ENCODE measurements at regions not wholly inside any gene's neighbourhood (a gene's known extent, or its start where the extent isn't known, plus 50 kb on each side); places are given as distances from the start of the nearest gene placed in this dataset.

GRCh38 chrX:131729295-131729694 is 185.4 kb downstream of the OR13H1 start:
- Histone ChIP-seq H3K9me3 (ENCODE audit: severe bottlenecking) (no peaks in the 10 kb centered on the region), H3K36me3 (no peaks in the 10 kb centered on the region; the same call in 1 of the 2 replicates), H3K4me3 (ENCODE audit: low read depth, low read length) (peak overlapping the region; percentile 57), H3K27ac (peak overlapping the region; percentile 94), H3K27me3 (ENCODE audit: insufficient read depth, low read depth, severe bottlenecking) (no peaks in the 10 kb centered on the region)
- TF ChIP-seq CTCF (IDR thresholded peaks at IDR 0.05; ENCODE audit: low read depth, low read length) = peak; percentile 52; the same call in 1 of the 2 replicates
- peak; percentile 92 for DNase-seq

GRCh38 chrX:131734621-131735020 is 190.7 kb downstream of the OR13H1 start:
- DNase-seq = no peak
- Histone ChIP-seq H3K4me3 (ENCODE audit: low read depth, low read length) (no peak overlapping the region), H3K27me3 (ENCODE audit: insufficient read depth, low read depth, severe bottlenecking) (no peaks in the 10 kb centered on the region)

GRCh38 chrX:131735127-131735526 is 191.3 kb downstream of the OR13H1 start:
- TF ChIP-seq CTCF (IDR thresholded peaks at IDR 0.05; ENCODE audit: low read depth, low read length) = no peak
- H3K36me3 ChIP-seq = no peaks in the 10 kb centered on the region; the same call in 1 of the 2 replicates
- H3K4me3 ChIP-seq (ENCODE audit: low read depth, low read length) = no peak overlapping the region
- no peaks in the 10 kb centered on the region for H3K9me3 ChIP-seq (ENCODE audit: severe bottlenecking)
- no peaks in the 10 kb centered on the region for H3K27me3 ChIP-seq (ENCODE audit: insufficient read depth, low read depth, severe bottlenecking)
- no peak overlapping the region for H3K27ac ChIP-seq
- DNase-seq = no peak

More at GRCh38 chrX:131734621-131735020, 190.7 kb downstream of the OR13H1 start:
- no peak for TF ChIP-seq CTCF (IDR thresholded peaks at IDR 0.05; ENCODE audit: low read depth, low read length)
- no peak overlapping the region for H3K27ac ChIP-seq
- no peaks in the 10 kb centered on the region; the same call in 1 of the 2 replicates for H3K36me3 ChIP-seq
- H3K9me3 ChIP-seq (ENCODE audit: severe bottlenecking) = no peaks in the 10 kb centered on the region

DNA sequence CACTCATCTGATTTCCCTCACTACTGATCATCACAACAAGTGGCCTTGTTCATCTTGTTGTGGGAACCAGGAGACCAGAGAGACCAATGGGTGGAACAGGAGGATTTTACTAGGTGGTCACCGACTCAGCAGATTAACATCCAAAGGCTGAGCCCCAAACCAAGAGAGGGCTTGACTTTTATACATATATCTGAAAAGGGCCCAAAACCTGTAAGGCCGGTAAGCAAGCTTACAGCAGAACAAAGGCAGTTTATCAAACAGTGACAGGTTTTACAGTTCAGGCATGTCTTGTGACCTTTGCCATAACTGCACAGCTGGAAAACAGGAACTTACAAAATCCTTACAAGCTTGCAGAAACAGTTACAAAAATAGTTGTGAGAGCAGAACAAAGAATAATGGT is 195.9 kb downstream of the OR13H1 start:
- DNase-seq = no peak
- no peak for TF ChIP-seq CTCF (IDR thresholded peaks at IDR 0.05; ENCODE audit: low read depth, low read length)
- Histone ChIP-seq H3K4me3 (ENCODE audit: low read depth, low read length) (no peak overlapping the region), H3K27ac (no peak overlapping the region), H3K27me3 (ENCODE audit: insufficient read depth, low read depth, severe bottlenecking) (no peaks in the 10 kb centered on the region), H3K36me3 (no peaks in the 10 kb centered on the region), H3K9me3 (ENCODE audit: severe bottlenecking) (no peaks in the 10 kb centered on the region)

DNA sequence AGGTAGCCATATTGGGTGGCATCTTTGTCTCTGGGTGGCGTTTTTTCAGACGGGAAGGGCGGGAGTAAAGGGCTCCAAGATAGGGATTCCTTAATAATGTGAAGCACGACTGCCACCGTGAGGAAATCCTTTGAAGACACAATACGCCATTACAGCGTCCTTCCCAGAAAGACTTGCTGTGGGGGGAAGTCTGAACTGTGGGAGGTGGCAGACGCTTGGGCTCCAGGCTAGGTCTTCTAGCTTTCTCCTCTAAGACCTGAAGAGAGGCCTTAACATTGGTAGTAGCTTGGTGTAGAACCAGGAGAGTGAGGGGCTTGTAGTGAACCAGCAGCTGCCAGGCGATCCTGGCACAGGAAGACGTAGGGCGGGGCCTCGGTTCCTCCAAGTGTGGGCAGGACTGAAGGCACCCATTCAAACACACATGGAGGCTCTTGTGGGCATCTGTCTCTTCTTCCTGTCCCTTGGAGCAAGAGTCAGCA is 197.3 kb downstream of the OR13H1 start:
- peak; percentile 37; the same call in 1 of the 2 replicates for TF ChIP-seq CTCF (IDR thresholded peaks at IDR 0.05; ENCODE audit: low read depth, low read length)
- H3K27me3 ChIP-seq (ENCODE audit: insufficient read depth, low read depth, severe bottlenecking) = no peaks in the 10 kb centered on the region
- H3K4me3 ChIP-seq (ENCODE audit: low read depth, low read length) = peak overlapping the region; percentile 51
- H3K36me3 ChIP-seq = no peaks in the 10 kb centered on the region
- peak; percentile 88 for DNase-seq
- H3K9me3 ChIP-seq (ENCODE audit: severe bottlenecking) = no peaks in the 10 kb centered on the region
- peak overlapping the region; percentile 95 for H3K27ac ChIP-seq

GRCh38 chrX:131745942-131746489 is 202.1 kb downstream of the OR13H1 start:
- no peaks in the 10 kb centered on the region; the same call in 1 of the 2 replicates for H3K36me3 ChIP-seq
- peak overlapping the region; percentile 67 for H3K4me3 ChIP-seq (ENCODE audit: low read depth, low read length)
- peak overlapping the region; percentile 98 for H3K27ac ChIP-seq

More at GRCh38 chrX:131745942-131746489, 202.1 kb downstream of the OR13H1 start:
- no peaks in the 10 kb centered on the region for H3K27me3 ChIP-seq (ENCODE audit: insufficient read depth, low read depth, severe bottlenecking)
- TF ChIP-seq CTCF (IDR thresholded peaks at IDR 0.05; ENCODE audit: low read depth, low read length) = no peak
- no peaks in the 10 kb centered on the region for H3K9me3 ChIP-seq (ENCODE audit: severe bottlenecking)
- no peak for DNase-seq

Data from WERI-Rb-1 (cell line).